HepG2 (cell line): ENCODE measurements at regions not wholly inside any gene's neighbourhood (a gene's known extent, or its start where the extent isn't known, plus 50 kb on each side); places are given as distances from the start of the nearest gene placed in this dataset.

Experiments
- ATAC-seq: fragments of 200-7000 bp; cut with Tn5 transposase; 3 replicates; pipeline ENCODE4 v1.9.1; 2020; ENCODE audit warnings: mild to moderate bottlenecking, moderate library complexity
- BruUV-seq: library from RNA; stranded (reverse); fragments of 400-500 nt; replicated peaks from 2 replicates; lab custom pipeline; 2021; lab: Mats Ljungman, UMichigan
- CTCF ChIA-PET: fragments of 300-600 bp; formaldehyde crosslinking; extraction: SDS; loops from one replicate; lab custom pipeline; 2021; ENCODE audit warnings: low total read pairs, inconsistent platforms, low intra/inter-chr PET ratio; lab: Yijun Ruan, JAX
- POLR2A ChIA-PET: fragments of 350-600 bp; sonication (Branson Sonifier 250); formaldehyde crosslinking; loops from one replicate; lab custom pipeline; 2020; ENCODE audit warnings: antibody characterized with exemption, inconsistent platforms; lab: Yijun Ruan, JAX
- DNase-seq: peaks from one replicate; pipeline ENCODE4 v3.0.0-alpha.2; 2015; ENCODE audit warnings: low spot score
- FAIRE-seq: peaks from 3 replicates; lab custom pipeline; 2011; peaks lifted over from hg19 to GRCh38; lab: Jason Lieb, UNC
- H2AFZ ChIP-seq: one replicate; pipeline ENCODE4 v1.6.1; 2011; ENCODE audit warnings: low read length, inconsistent platforms
- H3K27ac ChIP-seq: fragments of 300-600 bp; 3 replicates; pipeline ENCODE4 v1.8.0; 2011; ENCODE audit warnings: mixed run types, mild to moderate bottlenecking, mixed read lengths, low read length, inconsistent platforms; ENCODE audit not compliant: insufficient read depth; ENCODE audit errors: extremely low read length
- H3K27me3 ChIP-seq, 2 experiments: fragments of 200-600 bp in 1 of 2; 2 replicates in 1 of 2; 3 replicates in 1 of 2; pipeline versions ENCODE4 v1.6.0 to v1.8.0; 2011; ENCODE audit warnings: low read length in 2 of 2, mild to moderate bottlenecking in 2 of 2, moderate library complexity in 2 of 2, inconsistent platforms in 1 of 2; ENCODE audit not compliant: insufficient read depth in 2 of 2, control insufficient read depth in 1 of 2
- H3K36me3 ChIP-seq, 2 experiments: fragments of 200-600 bp in 1 of 2; replicated peaks in 1 of 2; 2 replicates in 1 of 2; 3 replicates in 1 of 2; pipeline versions ENCODE4 v1.5.1 to v1.8.0; 2011; ENCODE audit warnings: low read length in 2 of 2, inconsistent platforms in 1 of 2; ENCODE audit not compliant: insufficient read depth in 2 of 2, control insufficient read depth in 1 of 2
- H3K4me1 ChIP-seq: 2 replicates; pipeline ENCODE4 v1.5.1; 2012; ENCODE audit warnings: low read length, inconsistent platforms; ENCODE audit not compliant: insufficient read depth
- H3K4me2 ChIP-seq: 2 replicates; pipeline ENCODE4 v1.6.0; 2011; ENCODE audit warnings: low read depth, low read length, inconsistent platforms
- H3K4me3 ChIP-seq, 3 experiments: fragments of 200-600 bp in 1 of 3; sonication (generic), shearing (Covaris generic) in 1 of 3; replicated peaks in 1 of 3; 2 replicates each; pipeline ENCODE4 v1.5.1; 2011 to 2016; ENCODE audit warnings: low read length in 3 of 3, inconsistent platforms in 2 of 3, low read depth in 2 of 3, mild to moderate bottlenecking in 2 of 3, control low read depth in 1 of 3, mixed read lengths in 1 of 3; ENCODE audit not compliant: insufficient read depth in 1 of 3
- H3K79me2 ChIP-seq: one replicate; pipeline ENCODE4 v1.6.1; 2011; ENCODE audit warnings: low read length, inconsistent platforms; ENCODE audit not compliant: insufficient read depth
- H3K9ac ChIP-seq: 2 replicates; pipeline ENCODE4 v1.6.0; 2011; ENCODE audit warnings: mild to moderate bottlenecking, low read depth, low read length, inconsistent platforms; ENCODE audit not compliant: insufficient read depth
- H3K9me3 ChIP-seq: 2 replicates; pipeline ENCODE4 v1.5.1; 2012; ENCODE audit warnings: mild to moderate bottlenecking, low read length
- H4K20me1 ChIP-seq: 2 replicates; pipeline ENCODE4 v1.6.0; 2011; ENCODE audit warnings: inconsistent platforms, mild to moderate bottlenecking, low read length, moderate library complexity; ENCODE audit not compliant: insufficient read depth
- CENPT ChIP-seq: sonication (generic); formaldehyde crosslinking; IDR thresholded peaks from 2 replicates; pipeline ENCODE4 v1.8.0; 2022; ENCODE audit warnings: low read depth, mild to moderate bottlenecking, moderate library complexity, missing genetic modification reagents
- FOXO1 ChIP-seq: sonication (generic); formaldehyde crosslinking; IDR thresholded peaks from 2 replicates; pipeline ENCODE4 v1.4.0; 2020; ENCODE audit warnings: missing genetic modification reagents
- HNF4G ChIP-seq, 2 experiments: sonication (generic) in 1 of 2; formaldehyde crosslinking in 1 of 2; IDR thresholded peaks; 2 replicates each; pipeline versions ENCODE4 v1.4.0 to v1.6.1; 2011 to 2020; ENCODE audit warnings: borderline replicate concordance in 2 of 2, low read depth in 2 of 2, mild to moderate bottlenecking in 2 of 2, low read length in 1 of 2, missing genetic modification reagents in 1 of 2, moderate library complexity in 1 of 2
- KLF15 ChIP-seq: sonication (generic); formaldehyde crosslinking; IDR thresholded peaks from 2 replicates; pipeline ENCODE4 v1.8.1; 2023; ENCODE audit warnings: borderline replicate concordance, mild to moderate bottlenecking, inconsistent platforms, missing genetic modification reagents, mixed read lengths
- NFE2L1 ChIP-seq: sonication (generic); formaldehyde crosslinking; IDR thresholded peaks from 2 replicates; pipeline ENCODE4 v1.4.0; 2020; ENCODE audit warnings: missing genetic modification reagents, mild to moderate bottlenecking, borderline replicate concordance
- RFXANK ChIP-seq: IDR thresholded peaks from 2 replicates; pipeline ENCODE4 v1.6.1; 2016
- SMC3 ChIP-seq: IDR thresholded peaks from 2 replicates; pipeline ENCODE4 v1.6.1; 2011; ENCODE audit warnings: low read length, improper control_type of control experiment
- TEAD2 ChIP-seq: sonication (generic); formaldehyde crosslinking; IDR thresholded peaks from 2 replicates; pipeline ENCODE4 v1.9.0; 2021; ENCODE audit warnings: missing genetic modification reagents
- ZBTB42 ChIP-seq: sonication (generic); formaldehyde crosslinking; IDR thresholded peaks from 2 replicates; pipeline ENCODE4 v1.5.0; 2020; ENCODE audit warnings: mild to moderate bottlenecking, missing genetic modification reagents
- ZNF441 ChIP-seq: sonication (generic); formaldehyde crosslinking; IDR thresholded peaks from 2 replicates; pipeline ENCODE4 v1.7.0; 2021; ENCODE audit warnings: missing genetic modification reagents, borderline replicate concordance
- ZNF546 ChIP-seq: sonication (generic); formaldehyde crosslinking; conservative IDR thresholded peaks from 2 replicates; pipeline ENCODE4 v1.8.1; 2023; ENCODE audit warnings: mild to moderate bottlenecking, missing genetic modification reagents
- ZNF629 ChIP-seq: sonication (generic); formaldehyde crosslinking; conservative IDR thresholded peaks from 2 replicates; pipeline ENCODE4 v1.5.0; 2020; ENCODE audit warnings: missing genetic modification reagents
- WGBS: methylation state at CpG from one replicate; pipeline ENCODE4 v1.1.6; 2017; ENCODE audit warnings: low lambda C conversion rate; 5-methylcytosine and 5-hydroxymethylcytosine counted together
- in situ Hi-C: cut with HindIII; loops from 2 replicates; pipeline ENCODE4 v1.10.0; 2017; ENCODE audit warnings: low pct_unique_long_range_greater_than_20kb; ENCODE audit not compliant: extremely low pct_ligation_motif_present
- intact Hi-C: fragments of 100-400 bp; cut with micrococcal nuclease; formaldehyde crosslinking; loops from one replicate; pipeline ENCODE4 v1.10.0; 2022; ENCODE audit not compliant: unreplicated experiment
- TF ChIP-seq, protein P1 (sequence below): sonication (generic); formaldehyde crosslinking; IDR thresholded peaks from 2 replicates; pipeline ENCODE4 v1.5.1; 2020; ENCODE audit warnings: missing genetic modification reagents, mild to moderate bottlenecking, borderline replicate concordance

DNA sequence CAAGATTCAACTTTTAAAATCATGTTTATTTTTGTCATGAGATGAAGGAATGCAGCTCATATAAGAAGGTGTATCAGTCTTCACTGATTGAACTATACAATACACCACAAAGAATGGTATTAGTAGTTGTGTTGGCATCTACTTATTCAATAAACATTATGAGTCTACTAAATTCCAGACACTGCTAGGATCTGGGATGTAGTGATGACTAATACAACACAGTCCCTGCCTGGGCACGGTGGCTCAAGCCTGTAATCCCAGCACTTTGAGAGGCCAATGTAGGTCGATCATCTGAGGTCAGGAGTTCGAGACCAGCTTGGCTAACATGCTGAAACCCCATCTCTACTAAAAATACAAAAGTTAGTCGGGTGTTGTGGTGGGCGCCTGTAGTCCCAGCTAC lies 171.4 kb upstream of the NFIB start:
- no peak for DNase-seq
- CTCF ChIA-PET: no interaction called here
- Histone ChIP-seq H3K4me1 (no peaks in the 10 kb centered on the region), H4K20me1 (no peaks in the 10 kb centered on the region), H3K9me3 (no peaks in the 10 kb centered on the region), H3K36me3 (no peaks in the 10 kb centered on the region), H3K4me2 (no peak overlapping the region), H3K27ac (no peak overlapping the region), H3K79me2 (no peaks in the 10 kb centered on the region), H3K27me3 (no peaks in the 10 kb centered on the region), H2AFZ (no peak overlapping the region), H3K9ac (no peak overlapping the region), H3K4me3 (no peak overlapping the region)
- BruUV-seq: no TSS peak
- intact Hi-C loops (no loop called here), in situ Hi-C loops (no loop called here)
- FAIRE-seq: no peak
- ATAC-seq: no peak
- WGBS: 2% methylated on average over 5 of the region's 5 CpGs
- POLR2A ChIA-PET: no interaction called here
- no peak for TF ChIP-seq CENPT
- no peak for TF ChIP-seq NFE2L1 (CRISPR knock-in tag)
- no peak for TF ChIP-seq KLF15 (CRISPR knock-in tag)
- no peak for TF ChIP-seq HNF4G (IDR thresholded peaks at IDR 0.05; ENCODE audit: borderline replicate concordance, low read depth, low read length)
- TF ChIP-seq HNF4G (CRISPR knock-in tag; IDR thresholded peaks at IDR 0.05; ENCODE audit: borderline replicate concordance, low read depth): no peak
- TF ChIP-seq ZNF629 (CRISPR knock-in tag): no peak
- no peak for TF ChIP-seq ZNF546 (CRISPR knock-in tag)
- no peak for TF ChIP-seq SMC3
- TF ChIP-seq FOXO1: no peak
- no peak for TF ChIP-seq RFXANK (CRISPR knock-in tag)
- no peak for TF ChIP-seq ZBTB42 (CRISPR knock-in tag)
- TF ChIP-seq, protein P1, sequence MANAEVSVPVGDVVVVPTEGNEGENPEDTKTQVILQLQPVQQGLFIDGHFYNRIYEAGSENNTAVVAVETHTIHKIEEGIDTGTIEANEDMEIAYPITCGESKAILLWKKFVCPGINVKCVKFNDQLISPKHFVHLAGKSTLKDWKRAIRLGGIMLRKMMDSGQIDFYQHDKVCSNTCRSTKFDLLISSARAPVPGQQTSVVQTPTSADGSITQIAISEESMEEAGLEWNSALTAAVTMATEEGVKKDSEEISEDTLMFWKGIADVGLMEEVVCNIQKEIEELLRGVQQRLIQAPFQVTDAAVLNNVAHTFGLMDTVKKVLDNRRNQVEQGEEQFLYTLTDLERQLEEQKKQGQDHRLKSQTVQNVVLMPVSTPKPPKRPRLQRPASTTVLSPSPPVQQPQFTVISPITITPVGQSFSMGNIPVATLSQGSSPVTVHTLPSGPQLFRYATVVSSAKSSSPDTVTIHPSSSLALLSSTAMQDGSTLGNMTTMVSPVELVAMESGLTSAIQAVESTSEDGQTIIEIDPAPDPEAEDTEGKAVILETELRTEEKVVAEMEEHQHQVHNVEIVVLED (CRISPR knock-in tag): no peak
- TF ChIP-seq TEAD2 (CRISPR knock-in tag): no peak
- no peak for TF ChIP-seq ZNF441
